SHP77 (cell line): ENCODE measurements at regions not wholly inside any gene's neighbourhood (a gene's known extent, or its start where the extent isn't known, plus 50 kb on each side); places are given as distances from the start of the nearest gene placed in this dataset.

Source experiments
- DNase-seq, 2 experiments: peaks; one replicate each; lab custom pipeline; 2025; lab: John Stamatoyannopoulos, UW

DNA sequence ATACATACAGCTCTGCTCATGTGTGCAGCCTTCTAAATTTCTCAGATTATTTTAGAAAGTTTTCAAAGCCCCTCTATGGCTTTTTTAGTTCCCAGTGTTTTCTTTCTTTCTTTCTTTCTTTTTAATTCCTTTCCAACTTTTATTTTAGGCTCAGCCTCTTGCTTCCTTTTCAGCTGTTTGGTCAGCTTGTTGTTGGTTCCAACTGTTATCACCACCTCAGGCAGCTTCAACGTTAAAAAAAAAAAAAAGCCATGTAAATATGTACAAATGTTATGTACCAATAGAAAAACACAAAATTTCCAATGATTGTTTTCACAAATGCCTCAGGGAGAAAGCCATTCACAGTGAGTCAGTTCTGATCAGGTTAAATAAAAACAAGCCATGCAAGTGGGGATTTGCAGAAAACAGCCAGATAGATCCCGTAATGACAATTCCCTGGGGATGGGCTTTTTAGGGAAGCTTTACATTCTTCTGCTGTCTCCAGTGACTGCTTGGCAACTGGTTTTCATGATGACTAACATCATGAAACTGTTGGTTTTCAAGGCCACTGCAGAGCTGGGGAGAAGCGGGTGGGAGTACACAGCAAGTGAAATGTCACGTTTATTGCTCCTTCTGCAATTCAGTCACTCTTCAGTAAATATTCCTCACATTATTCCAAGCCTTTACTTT, 908.4 kb downstream of the EPHA3 start:
- DNase-seq, result no peak

DNA sequence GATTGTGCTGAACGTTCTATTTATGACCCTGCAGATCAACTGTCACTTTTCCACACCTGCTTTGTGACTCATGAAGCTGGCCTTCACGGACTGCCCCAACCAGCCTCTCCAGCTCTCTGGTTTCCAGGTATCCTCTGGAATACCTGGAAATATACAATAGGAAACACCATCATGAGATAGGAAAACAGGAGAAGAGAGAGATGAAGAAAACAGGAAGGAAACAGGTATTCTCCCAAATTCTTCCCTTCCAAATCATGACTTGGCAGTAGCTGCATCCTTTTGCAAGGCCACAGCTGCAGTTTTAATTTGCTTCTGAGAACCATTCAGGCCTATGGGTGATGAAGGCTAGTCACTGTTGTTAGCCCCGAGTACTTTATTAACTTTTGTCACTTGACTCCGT, 909.1 kb downstream of the EPHA3 start:
- peak in 1 of 2 experiments; percentile 35 for DNase-seq

DNA sequence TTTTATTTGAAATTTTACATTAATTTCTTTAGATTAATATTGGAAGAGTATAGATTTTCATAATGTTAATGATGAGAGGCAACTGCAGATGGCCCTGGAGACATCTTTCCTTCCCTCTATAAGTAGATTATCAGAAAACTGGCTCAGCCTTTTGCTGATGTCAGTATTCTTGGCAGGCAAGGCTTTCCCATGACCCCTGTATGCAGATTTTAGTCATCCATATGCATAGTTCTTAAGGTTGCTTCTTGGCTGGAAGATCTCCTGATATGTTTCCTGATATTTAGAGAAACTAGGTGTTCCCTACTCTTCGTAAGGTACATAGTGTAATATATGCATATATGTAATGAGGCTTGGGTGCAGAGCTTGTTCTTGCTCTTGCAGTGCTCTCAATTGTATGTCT, 911.4 kb downstream of the EPHA3 start:
- no peak for DNase-seq

DNA sequence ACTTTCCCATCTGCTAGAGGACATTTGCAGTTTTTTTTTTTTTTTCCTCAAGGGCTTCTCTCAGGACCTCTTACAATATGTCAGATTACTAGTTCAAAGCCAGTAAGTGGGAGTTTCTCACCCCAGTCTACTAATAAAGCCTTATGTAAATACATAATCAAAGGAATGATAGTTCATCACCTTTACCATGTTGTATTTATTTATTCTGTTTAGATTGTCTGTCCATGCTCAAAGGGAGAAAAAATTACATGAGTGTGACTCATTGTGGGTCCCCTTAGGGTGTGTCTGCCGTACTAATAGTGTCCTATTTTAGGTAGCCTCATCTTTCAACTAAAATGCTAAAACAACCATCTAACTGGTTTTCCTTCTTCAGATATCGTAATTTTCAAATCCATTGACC, 917.6 kb downstream of the EPHA3 start:
- no peak for DNase-seq

DNA sequence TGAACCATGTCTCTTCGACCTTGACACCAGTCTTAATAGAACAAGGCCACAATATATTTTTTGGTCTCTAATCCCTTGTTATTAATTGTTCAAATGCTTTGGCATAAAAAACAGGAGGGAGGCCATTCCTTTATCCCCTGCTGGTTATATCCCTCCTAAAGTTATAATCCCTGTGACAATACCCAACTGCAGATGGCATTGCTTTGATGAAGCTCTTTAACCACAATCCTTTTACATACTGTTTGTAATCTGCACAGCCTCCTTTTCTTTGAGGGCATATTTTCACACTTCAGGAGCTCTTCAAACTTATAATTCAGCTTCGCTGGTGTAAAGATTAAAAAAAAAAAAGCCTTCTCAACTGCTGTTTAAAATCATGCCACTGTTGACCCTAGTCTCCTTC, 919.0 kb downstream of the EPHA3 start:
- DNase-seq, result no peak

DNA sequence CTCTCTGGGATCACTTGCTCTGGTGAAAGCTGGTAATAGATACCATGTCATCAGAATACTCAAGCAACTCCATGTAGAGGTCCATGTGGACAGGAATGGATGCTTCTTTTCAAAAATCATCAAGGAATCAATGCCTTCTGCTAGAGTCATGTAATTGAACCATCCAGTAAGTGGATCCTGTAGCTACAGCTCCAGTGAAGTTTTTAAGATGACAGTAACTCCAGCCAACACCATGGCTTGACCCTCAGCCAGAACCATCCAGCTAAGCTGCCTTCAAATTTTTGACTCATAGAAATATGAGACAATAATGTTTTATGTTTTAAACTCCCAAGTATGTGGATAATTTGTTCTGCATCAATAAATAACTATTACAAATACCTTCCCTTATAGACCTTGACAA, 923.7 kb downstream of the EPHA3 start:
- no peak for DNase-seq

DNA sequence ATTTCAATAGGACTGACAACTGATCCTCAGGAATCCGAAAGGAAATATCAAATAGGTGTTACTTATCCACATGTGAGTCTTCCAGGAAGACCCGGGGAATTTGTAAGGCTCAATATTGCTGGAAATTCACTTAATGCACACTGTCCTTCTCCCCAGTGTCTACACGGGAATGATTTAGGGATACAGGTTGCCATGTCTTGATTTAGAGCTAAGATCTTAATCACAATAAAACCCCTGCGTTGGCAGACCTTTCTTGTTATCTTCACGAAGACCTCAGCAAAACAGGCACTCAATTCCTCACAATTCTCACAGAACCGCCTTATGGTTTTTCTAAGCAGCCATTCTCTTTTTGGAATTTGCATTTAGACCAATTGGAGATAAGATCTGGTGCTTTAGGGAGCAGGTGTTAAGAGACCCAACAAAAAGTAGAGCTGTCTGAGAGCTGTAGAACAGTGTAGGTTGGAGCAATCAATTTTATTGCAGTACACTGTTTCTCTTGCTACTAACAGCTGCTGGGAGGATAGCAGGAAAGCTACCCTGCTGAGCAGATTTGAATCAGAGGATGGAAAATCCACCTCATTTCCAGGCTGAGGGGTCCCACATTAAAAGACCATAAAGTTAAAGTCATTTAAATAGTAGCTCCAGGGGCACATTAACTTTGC, 925.7 kb downstream of the EPHA3 start:
- DNase-seq, result no peak

DNA sequence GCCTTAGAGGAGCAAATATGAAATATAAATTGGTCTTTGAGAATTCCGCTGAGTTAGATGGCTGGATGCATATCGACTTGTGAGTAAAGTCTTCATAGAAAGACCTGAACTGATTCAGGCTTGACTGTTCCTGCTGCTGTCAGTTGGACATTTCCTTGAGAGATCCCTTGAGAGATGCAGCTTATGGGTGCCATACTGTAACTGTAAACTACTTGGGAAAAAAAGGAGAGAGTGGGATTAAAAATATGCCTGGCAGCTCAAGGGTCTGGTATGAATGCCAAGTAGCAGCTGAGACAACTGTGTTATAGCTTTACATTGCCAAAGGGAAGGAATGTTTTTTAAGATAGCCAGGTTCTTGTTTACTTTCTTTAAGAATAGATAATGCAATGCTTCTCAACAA, 926.6 kb downstream of the EPHA3 start:
- DNase-seq, result no peak

DNA sequence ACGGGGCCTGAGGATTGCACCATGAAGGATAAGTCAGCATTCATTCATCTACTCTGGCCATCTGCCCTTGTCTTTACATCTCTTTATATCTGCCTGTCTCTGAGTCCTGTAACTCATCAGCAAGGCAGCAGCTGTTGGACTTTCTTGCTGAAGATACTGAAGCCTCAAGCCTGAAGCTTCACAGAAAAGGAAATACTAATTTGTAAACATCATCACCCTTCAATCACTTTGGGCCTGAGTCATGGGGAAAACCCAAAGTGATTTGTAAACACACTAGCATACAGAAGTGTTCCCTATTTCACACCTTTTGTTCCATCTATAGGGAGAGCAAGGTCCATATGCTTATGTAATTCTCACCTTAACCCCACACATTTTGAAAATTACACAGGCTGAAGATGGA, 928.2 kb downstream of the EPHA3 start:
- DNase-seq, result no peak

DNA sequence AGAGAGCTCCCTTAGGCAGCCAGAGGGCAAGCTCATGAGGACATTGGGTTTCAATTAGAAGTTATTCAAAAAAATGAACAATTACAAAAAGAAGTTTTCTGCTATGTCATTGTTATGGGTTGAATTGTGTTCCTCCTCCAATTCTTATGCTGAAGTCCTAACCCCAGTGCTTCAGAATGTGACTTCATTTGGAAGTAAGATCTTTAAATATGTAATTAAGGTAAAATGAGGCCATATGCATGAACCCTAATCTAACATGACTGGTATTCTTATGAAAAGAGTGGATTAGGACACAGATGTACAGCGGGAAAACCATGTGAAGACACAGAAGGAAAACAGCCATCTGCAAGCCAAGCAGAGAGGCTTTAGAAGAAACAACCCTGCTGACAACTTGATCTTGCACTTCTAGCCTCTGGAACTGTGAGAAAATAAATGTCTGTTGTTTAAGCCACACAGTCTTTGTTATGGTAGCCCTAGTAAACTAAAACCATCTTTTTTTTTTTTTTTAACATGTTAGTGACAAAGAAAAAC, 929.6 kb downstream of the EPHA3 start:
- no peak for DNase-seq

DNA sequence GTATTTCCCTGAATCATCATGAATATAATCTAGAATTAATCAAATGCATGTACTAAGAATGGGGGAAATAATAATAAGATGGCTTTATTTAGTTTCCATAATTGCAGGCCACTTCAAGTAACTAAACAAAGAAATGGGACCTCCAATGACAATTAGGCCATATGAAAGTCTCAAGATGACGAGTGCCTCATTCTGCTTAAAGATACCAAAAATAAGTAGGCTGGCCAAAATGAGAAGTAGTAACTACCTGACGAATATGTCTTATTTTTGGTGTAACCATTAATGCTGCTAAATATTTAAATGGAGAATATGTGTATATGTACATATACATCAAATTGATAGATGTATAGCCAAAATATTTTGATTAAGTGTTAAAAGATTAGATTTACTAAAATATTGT, 932.6 kb downstream of the EPHA3 start:
- DNase-seq, result no peak

DNA sequence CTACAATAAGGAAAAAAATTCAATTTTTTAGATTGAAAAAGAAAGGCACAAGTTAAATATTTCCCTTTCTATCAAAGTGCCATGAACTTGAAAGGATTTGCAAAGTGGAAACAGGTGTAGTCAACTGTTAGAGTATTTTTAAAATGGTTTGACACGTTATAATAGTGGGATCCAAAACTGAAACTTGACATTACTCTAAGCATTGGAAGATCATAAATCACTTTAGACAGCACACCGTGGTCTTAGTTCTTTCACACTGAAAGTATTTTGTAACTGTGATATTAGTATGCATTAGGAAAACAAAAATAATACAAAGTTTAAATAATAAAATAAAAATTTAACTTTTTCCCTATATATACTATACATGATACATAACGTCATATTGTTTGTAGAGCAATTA, 933.1 kb downstream of the EPHA3 start:
- DNase-seq, result no peak

DNA sequence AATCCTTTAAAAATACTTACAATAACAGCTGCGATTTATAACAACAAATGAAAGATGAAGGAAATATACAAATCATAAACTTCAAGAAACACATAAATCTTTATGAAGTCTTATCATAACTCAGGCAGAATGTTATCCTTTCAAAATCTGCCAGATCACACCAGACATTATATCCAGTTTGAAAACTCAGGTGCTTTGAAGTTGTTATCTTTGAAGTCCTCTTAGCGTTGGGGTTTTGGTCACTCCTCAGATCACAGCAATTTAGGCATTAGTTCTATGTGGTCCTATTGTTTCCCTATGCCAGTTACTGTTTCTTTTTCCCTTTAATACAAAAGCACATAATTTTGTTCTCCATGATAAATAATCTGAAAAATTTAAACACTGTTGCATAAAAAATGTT, 934.6 kb downstream of the EPHA3 start:
- DNase-seq, result no peak

DNA sequence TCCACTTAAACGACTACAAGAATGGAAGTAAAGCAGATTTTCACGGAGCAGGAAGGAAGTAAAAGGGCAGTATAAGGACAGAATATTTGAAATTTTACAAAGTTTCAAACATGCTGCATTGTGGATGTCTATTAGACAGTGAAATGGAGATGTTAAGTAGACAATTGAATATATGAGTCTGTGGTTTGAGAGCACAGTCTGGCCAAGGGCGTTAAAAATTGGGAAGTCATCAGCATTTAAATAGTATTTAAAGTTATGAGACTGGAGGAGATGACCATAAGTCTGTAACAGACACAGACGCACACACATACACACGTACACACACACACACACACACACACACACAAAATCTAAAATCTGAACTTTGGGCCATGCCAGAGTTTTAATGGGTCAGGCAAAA, 935.9 kb downstream of the EPHA3 start:
- DNase-seq, result no peak

DNA sequence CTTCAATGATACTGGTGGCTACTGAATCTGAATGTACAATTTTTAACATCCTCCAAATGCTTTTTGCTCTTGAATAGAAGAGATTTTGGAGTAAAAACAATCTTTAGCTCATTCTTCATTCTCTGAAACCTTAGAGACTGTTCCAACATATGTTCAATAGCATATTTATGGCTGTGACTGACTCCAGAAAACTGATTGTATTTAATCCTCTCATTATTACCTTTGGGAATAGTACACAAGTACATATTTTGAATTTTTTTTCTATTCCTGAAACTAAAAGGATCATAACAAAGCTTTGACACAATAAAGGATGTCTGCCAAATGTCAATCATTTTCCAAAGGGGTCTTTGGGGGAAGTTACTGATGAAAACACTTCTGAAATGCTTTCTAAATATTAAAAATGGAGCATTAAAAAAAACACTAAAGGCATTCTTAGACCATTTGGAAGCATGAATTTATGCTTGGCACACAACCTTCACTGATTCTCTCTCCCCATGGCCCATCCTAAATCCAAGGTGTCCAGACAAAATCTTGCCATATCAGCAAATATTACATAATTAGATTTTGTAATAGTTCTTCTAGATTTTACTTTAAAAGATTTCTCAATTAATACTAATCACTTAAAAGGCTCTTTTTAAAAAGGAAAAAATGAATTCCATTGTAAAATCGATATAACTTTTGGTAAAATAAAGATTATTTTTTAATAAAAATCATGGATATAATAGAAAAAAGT, 936.8 kb downstream of the EPHA3 start:
- no peak for DNase-seq

DNA sequence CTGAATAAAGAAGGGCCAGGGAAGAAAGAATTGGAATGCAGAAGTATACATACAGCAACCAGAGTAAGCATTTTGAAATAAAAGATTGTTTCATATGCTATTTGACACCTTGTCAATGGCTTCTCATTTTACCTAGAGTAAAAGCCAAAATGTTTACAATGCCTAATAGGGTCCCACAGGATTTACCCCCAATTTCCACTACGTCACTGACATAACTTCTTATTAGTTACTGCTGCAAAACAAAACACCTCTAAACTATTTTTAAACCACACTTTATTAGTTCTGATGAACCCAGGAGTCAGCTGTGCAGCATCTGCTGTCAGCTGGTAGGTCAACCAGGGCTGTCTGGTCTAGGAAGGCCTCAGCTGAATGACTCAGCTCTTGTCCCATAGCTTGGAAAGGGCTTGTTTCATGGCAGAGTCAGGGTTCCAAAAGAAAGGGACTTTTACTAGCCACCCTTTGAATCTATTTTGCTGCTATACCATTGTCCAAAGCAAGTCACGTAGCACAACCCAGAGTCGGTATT, 945.1 kb downstream of the EPHA3 start:
- no peak for DNase-seq

DNA sequence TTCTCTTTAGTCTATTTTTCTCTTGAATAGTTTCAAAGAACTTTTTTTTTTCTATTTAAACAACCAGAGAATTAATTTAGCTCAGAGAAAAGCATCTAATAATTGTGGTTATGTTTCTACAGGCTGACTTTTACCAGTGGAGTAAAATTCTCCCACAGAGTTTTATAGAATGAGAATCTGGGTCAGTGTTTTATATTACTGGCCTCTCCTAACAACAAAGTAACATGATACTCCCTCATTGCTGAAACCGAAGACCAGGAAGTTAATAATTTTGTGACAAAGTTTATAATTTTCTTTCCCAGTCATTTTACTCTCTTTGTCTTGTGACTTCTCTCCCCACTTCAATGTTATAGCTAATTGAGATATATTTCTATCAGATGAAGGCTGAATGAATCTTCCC, 946.9 kb downstream of the EPHA3 start:
- no peak for DNase-seq

DNA sequence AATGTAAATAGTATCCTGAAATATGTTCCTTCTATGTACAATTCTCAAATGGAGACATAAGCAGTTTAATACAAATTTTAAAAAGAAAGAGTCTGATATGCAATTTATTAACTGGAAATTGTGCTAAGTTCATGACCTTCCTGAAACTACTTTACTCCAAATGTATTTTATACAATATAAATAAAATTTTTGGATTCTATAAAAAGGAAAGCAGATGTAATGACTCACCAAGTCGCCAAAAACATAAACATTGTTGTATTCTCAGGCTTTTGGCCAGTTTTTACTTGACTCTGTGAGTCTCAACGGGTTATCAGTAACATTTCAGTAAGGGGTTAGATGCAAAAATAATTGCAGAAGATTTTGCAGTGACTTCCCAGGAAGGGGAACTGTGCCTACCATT, 948.2 kb downstream of the EPHA3 start:
- DNase-seq, result no peak

DNA sequence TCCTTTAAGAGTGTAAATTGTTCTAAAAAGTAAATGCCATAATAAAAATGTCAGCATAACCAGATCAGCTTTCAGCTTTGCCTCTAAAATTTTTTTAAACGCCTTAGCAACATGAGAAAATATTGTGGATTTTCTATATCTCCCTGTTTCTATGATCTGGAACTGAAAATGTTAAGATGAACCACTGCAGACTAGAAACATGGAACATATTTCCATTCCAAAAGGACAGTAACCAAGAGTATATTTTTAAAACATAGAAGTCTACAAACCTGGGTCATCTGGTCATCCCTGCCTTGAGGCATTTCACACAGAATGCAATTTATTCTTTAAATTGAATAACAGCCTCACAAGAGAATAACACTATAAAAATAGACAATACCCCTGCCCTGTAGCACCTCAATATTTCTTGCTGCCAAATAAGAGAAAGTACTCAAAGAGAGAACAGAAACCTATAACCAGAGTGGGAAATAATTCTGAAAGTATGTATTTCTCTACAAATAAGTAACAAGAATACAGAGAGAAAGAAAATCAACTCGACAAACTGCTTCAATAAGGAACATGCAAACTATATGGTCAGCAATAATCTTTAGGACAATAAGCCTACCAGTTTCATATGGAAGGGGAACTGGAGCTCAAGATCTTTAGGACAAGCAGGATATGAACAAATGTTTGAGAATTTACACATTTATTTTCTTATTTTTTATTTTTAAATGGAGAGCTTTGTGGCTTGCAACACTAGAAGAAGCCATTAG, 949.0 kb downstream of the EPHA3 start:
- DNase-seq, result no peak

DNA sequence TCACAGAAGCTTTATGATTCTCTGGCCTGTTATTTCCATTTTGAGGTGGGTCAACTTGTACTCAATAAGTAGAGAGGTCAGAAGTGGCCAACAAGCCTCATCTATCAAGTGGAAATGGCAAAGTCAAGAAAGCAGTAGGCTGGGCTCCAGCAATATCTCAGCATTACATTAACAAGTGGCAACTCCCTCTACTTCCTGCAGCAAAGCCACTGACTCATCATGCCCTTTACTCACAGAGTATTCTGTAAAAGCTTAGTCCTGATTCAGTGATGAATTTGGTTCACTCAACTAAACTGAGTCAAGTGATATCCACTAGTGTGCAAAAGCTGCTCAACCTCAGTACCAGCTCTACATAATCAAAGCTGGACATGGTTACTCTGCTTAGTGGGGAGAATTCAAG, 954.6 kb downstream of the EPHA3 start:
- no peak for DNase-seq

DNA sequence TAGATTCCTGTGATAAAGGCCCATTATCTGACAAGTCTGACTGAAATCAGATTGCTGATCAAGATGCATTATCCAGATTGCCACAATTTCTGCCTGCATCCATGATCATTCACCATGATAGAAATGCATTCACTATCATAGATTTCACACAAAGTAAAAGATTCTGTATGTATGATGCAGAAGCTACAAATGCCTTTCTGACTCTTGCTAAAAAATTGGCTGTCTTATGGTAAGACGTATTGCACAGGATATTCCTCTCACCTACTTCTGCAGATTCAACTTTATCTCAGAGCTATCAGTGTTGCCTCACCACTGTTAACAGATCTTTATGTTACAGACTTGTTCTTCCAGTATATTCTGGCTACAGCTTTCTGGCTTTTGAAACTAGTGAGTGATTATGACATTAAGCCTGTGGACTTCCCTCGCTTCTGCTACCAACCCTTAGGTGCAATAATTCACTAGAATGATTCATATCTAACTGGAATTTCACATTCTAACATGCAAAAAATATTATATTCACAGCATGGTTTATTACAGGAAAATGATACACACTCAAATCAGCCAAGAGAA, 955.3 kb downstream of the EPHA3 start:
- DNase-seq, result no peak

DNA sequence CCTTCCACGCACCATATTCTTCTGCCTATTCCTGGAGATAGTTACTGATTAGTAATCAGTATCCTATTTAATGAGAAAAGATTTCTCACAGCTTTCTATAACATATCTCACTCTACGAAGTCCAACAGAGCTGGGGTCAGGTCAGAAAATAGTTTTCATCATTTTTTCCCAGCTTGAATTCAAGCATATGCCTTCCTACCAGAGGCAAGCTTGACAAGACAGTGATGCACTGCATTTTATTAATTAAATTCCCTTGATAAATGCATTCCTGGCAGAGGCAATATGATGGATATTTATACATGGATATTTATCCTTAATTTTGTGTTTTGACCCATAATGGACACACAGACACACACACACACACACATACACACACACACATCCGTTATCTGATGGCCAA, 961.4 kb downstream of the EPHA3 start:
- no peak for DNase-seq
